ENCODE measurements at regions not wholly inside any gene's neighbourhood (a gene's known extent, or its start where the extent isn't known, plus 50 kb on each side); places are given as distances from the start of the nearest gene placed in this dataset.

DNA sequence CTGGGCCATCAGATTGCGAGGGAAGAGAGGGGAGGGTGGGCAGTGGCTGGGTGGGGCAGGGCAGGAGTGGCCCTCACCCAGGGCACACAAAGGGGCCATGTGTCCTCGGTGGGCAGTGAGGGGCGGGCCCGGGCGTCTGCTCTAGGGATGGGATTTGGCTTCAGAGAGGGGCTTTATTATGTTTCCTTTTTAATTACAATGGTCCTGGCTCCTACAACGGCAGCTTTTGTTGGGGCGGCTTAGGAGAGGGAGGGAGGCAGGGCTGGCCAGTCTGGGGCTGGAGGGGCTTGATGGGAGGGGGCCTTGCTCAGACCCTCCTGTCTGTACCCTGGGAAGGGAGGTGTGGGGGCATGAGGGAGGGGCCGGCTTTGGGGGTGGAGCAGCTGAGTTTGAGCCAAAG lies 102.8 kb upstream of the WNT4 start:
- Histone ChIP-seq H3K27ac (no peak overlapping the region), H3K9ac (ENCODE audit: insufficient read length) (no peak overlapping the region), H3K36me3 (ENCODE audit: insufficient read depth, low read length) (no peaks in the 10 kb centered on the region), H3K4me3 (no peak overlapping the region), H3K9me3 (ENCODE audit: low read depth, low read length) (no peaks in the 10 kb centered on the region)
- TF ChIP-seq FOXP2 (optimal IDR thresholded peaks at IDR 0.05; ENCODE audit: control extremely low read depth, extremely low read length, insufficient read depth), result no peak
- no peak for TF ChIP-seq POLR2AphosphoS5 (IDR thresholded peaks at IDR 0.05; ENCODE audit: borderline replicate concordance, low read depth, low read length)
- TF ChIP-seq EZH2 (IDR thresholded peaks at IDR 0.05), result no peak
- no peak for DNase-seq (ENCODE audit: low read depth, low spot score)

- no peak for DNase-seq (ENCODE audit: low read depth, low spot score)
- H3K9ac ChIP-seq (ENCODE audit: insufficient read length), result no peak overlapping the region
- H3K36me3 ChIP-seq (ENCODE audit: insufficient read depth, low read length), result no peaks in the 10 kb centered on the region
Measured at GRCh38 chr1:22246755-22247480, 104.0 kb upstream of the WNT4 start.

DNA sequence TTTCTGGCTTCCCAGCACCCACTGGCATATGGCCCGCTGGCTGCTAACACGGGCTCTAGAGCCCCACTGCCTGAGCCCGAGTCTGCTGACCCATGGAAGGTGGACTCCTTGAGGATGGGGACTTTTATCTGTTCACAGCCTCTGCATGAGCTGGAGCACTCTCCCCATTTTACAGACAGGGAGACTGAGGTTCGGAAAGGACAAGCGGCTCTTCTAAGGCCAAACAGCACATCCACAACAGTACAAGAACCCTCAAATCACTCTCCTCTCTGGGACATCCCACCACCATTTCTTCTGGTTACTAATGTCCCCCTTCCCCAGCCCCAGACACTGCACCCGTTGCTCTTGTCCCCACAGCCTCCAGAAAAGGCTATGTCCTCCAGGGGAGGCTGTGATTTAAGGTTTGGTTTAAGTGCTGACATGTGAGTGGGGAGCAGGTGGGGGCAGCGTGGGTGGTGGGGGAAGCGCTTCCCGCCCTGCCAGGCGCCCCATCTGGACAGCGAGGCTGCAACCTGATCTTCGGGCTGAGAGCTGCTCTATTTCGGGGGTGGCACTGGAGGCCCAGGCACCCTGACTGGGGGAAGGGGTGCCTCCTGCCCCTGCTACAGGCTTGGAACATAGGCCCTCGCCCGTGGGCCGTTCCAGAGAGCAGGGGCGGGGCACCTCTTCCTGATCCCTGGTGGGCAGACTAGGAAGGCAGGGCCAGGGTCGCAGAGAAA lies 104.8 kb upstream of the WNT4 start:
- Histone ChIP-seq H3K36me3 (ENCODE audit: insufficient read depth, low read length) (no peaks in the 10 kb centered on the region), H3K9ac (ENCODE audit: insufficient read length) (no peak overlapping the region), H3K27ac (no peak overlapping the region), H3K4me3 (no peak overlapping the region), H3K9me3 (ENCODE audit: low read depth, low read length) (no peaks in the 10 kb centered on the region)
- TF ChIP-seq FOXP2 (optimal IDR thresholded peaks at IDR 0.05; ENCODE audit: control extremely low read depth, extremely low read length, insufficient read depth) (no peak), POLR2AphosphoS5 (IDR thresholded peaks at IDR 0.05; ENCODE audit: borderline replicate concordance, low read depth, low read length) (no peak), EZH2 (IDR thresholded peaks at IDR 0.05) (no peak)
- DNase-seq (ENCODE audit: low read depth, low spot score), result no peak

More at GRCh38 chr1:22246755-22247480, 104.0 kb upstream of the WNT4 start:
- H3K4me3 ChIP-seq, result no peak overlapping the region
- H3K27ac ChIP-seq, result no peak overlapping the region
- no peaks in the 10 kb centered on the region for H3K9me3 ChIP-seq (ENCODE audit: low read depth, low read length)
- TF ChIP-seq EZH2 (IDR thresholded peaks at IDR 0.05), result no peak
- no peak for TF ChIP-seq FOXP2 (optimal IDR thresholded peaks at IDR 0.05; ENCODE audit: control extremely low read depth, extremely low read length, insufficient read depth)
- no peak for TF ChIP-seq POLR2AphosphoS5 (IDR thresholded peaks at IDR 0.05; ENCODE audit: borderline replicate concordance, low read depth, low read length)

GRCh38 chr1:22248746-22249145 lies 105.8 kb upstream of the WNT4 start:
- TF ChIP-seq FOXP2 (optimal IDR thresholded peaks at IDR 0.05; ENCODE audit: control extremely low read depth, extremely low read length, insufficient read depth), result no peak
- Histone ChIP-seq H3K9ac (ENCODE audit: insufficient read length) (no peak overlapping the region), H3K9me3 (ENCODE audit: low read depth, low read length) (no peaks in the 10 kb centered on the region), H3K4me3 (no peak overlapping the region), H3K27ac (no peak overlapping the region), H3K36me3 (ENCODE audit: insufficient read depth, low read length) (no peaks in the 10 kb centered on the region)
- DNase-seq (ENCODE audit: low read depth, low spot score), result no peak

GRCh38 chr1:22249928-22250680 lies 107.2 kb upstream of the WNT4 start:
- no peak for DNase-seq (ENCODE audit: low read depth, low spot score)
- no peak overlapping the region for H3K27ac ChIP-seq
- H3K36me3 ChIP-seq (ENCODE audit: insufficient read depth, low read length), result no peaks in the 10 kb centered on the region
- no peak overlapping the region for H3K9ac ChIP-seq (ENCODE audit: insufficient read length)
- H3K4me3 ChIP-seq, result no peak overlapping the region
- H3K9me3 ChIP-seq (ENCODE audit: low read depth, low read length), result no peaks in the 10 kb centered on the region
- no peak for TF ChIP-seq FOXP2 (optimal IDR thresholded peaks at IDR 0.05; ENCODE audit: control extremely low read depth, extremely low read length, insufficient read depth)
- no peak for TF ChIP-seq POLR2AphosphoS5 (IDR thresholded peaks at IDR 0.05; ENCODE audit: borderline replicate concordance, low read depth, low read length)
- no peak for TF ChIP-seq EZH2 (IDR thresholded peaks at IDR 0.05)

- H3K9ac ChIP-seq (ENCODE audit: insufficient read length), result no peak overlapping the region
- H3K27ac ChIP-seq, result no peak overlapping the region
- H3K9me3 ChIP-seq (ENCODE audit: low read depth, low read length), result no peaks in the 10 kb centered on the region
- no peak for DNase-seq (ENCODE audit: low read depth, low spot score)
- no peaks in the 10 kb centered on the region for H3K36me3 ChIP-seq (ENCODE audit: insufficient read depth, low read length)
- TF ChIP-seq POLR2AphosphoS5 (IDR thresholded peaks at IDR 0.05; ENCODE audit: borderline replicate concordance, low read depth, low read length), result no peak
- no peak for TF ChIP-seq EZH2 (IDR thresholded peaks at IDR 0.05)
- TF ChIP-seq FOXP2 (optimal IDR thresholded peaks at IDR 0.05; ENCODE audit: control extremely low read depth, extremely low read length, insufficient read depth), result no peak
- H3K4me3 ChIP-seq, result no peak overlapping the region
Measured at GRCh38 chr1:22250724-22251123, 107.8 kb upstream of the WNT4 start.

- H3K4me3 ChIP-seq, result no peak overlapping the region
- H3K27ac ChIP-seq, result no peak overlapping the region
- no peaks in the 10 kb centered on the region for H3K36me3 ChIP-seq (ENCODE audit: insufficient read depth, low read length)
- H3K9ac ChIP-seq (ENCODE audit: insufficient read length), result no peak overlapping the region
- H3K9me3 ChIP-seq (ENCODE audit: low read depth, low read length), result no peaks in the 10 kb centered on the region
- DNase-seq (ENCODE audit: low read depth, low spot score), result no peak
- TF ChIP-seq POLR2AphosphoS5 (IDR thresholded peaks at IDR 0.05; ENCODE audit: borderline replicate concordance, low read depth, low read length), result no peak
- TF ChIP-seq EZH2 (IDR thresholded peaks at IDR 0.05), result no peak
- TF ChIP-seq FOXP2 (optimal IDR thresholded peaks at IDR 0.05; ENCODE audit: control extremely low read depth, extremely low read length, insufficient read depth), result no peak
Measured at GRCh38 chr1:22252251-22252650, 109.4 kb upstream of the WNT4 start.
